IMR-90 (cell line): ENCODE measurements at regions not wholly inside any gene's neighbourhood (a gene's known extent, or its start where the extent isn't known, plus 50 kb on each side); places are given as distances from the start of the nearest gene placed in this dataset.

Experiments used
- ATAC-seq: fragments of 200-7000 bp; cut with Tn5 transposase; 2 replicates; pipeline ENCODE4 v1.9.1; 2020; ENCODE audit warnings: low read depth, mild to moderate bottlenecking, moderate library complexity
- BruUV-seq: library from RNA; stranded (reverse); fragments of 400-500 nt; replicated peaks from 2 replicates; lab custom pipeline; 2021; lab: Mats Ljungman, UMichigan
- CTCF ChIA-PET: fragments of 300-600 bp; formaldehyde crosslinking; extraction: SDS; loops from one replicate; lab custom pipeline; 2021; ENCODE audit warnings: antibody characterized with exemption; lab: Yijun Ruan, JAX
- POLR2A ChIA-PET: fragments of 300-600 bp; sonication (Branson Sonifier 250); formaldehyde crosslinking; loops from one replicate; lab custom pipeline; 2022; ENCODE audit warnings: antibody characterized with exemption; ENCODE audit not compliant: unreplicated experiment; lab: Charles Lee
- DNase-seq: peaks from one replicate; pipeline ENCODE4 v3.0.0; 2013
- H2AFZ ChIP-seq: replicated peaks from 2 replicates; pipeline ENCODE3; 2013; ENCODE audit warnings: low read length, mild to moderate bottlenecking; ENCODE audit not compliant: poor library complexity
- H2AK5ac ChIP-seq: 2 replicates; pipeline ENCODE4 v1.6.1; 2013; ENCODE audit warnings: low read depth, low read length, inconsistent platforms
- H2AK9ac ChIP-seq: replicated peaks from 2 replicates; pipeline ENCODE3; 2013; ENCODE audit warnings: mild to moderate bottlenecking, low read depth, low read length, moderate library complexity; ENCODE audit not compliant: poor library complexity
- H2BK120ac ChIP-seq: 2 replicates; pipeline ENCODE4 v1.6.1; 2013; ENCODE audit warnings: low read depth, low read length, inconsistent platforms
- H2BK15ac ChIP-seq: 3 replicates; pipeline ENCODE4 v1.6.1; 2013; ENCODE audit warnings: low read depth, low read length, inconsistent platforms
- H2BK20ac ChIP-seq: 2 replicates; pipeline ENCODE4 v1.6.1; 2013; ENCODE audit warnings: low read depth, mild to moderate bottlenecking, inconsistent platforms, low read length, moderate library complexity
- H2BK5ac ChIP-seq: 2 replicates; pipeline ENCODE4 v1.6.1; 2013; ENCODE audit warnings: mild to moderate bottlenecking, low read depth, low read length, inconsistent platforms; ENCODE audit not compliant: poor library complexity, severe bottlenecking
- H3K14ac ChIP-seq: replicated peaks from 2 replicates; pipeline ENCODE4 v1.6.1; 2013; ENCODE audit warnings: low read depth, low read length, inconsistent platforms
- H3K18ac ChIP-seq: 2 replicates; pipeline ENCODE4 v1.6.1; 2013; ENCODE audit warnings: low read depth, low read length, control low read depth
- H3K23ac ChIP-seq: 2 replicates; pipeline ENCODE4 v1.6.1; 2013; ENCODE audit warnings: low read depth, low read length, inconsistent platforms
- H3K27ac ChIP-seq: 2 replicates; pipeline ENCODE4 v1.5.1; 2013; ENCODE audit warnings: mild to moderate bottlenecking, control low read depth, low read length; ENCODE audit not compliant: insufficient read depth
- H3K27me3 ChIP-seq: 2 replicates; pipeline ENCODE4 v1.6.1; 2013; ENCODE audit warnings: low read length; ENCODE audit not compliant: control insufficient read depth, insufficient read depth
- H3K36me3 ChIP-seq: 2 replicates; pipeline ENCODE4 v1.6.1; 2013; ENCODE audit warnings: low read length, mixed read lengths; ENCODE audit not compliant: control insufficient read depth, insufficient read depth
- H3K4ac ChIP-seq: 2 replicates; pipeline ENCODE4 v1.6.1; 2013; ENCODE audit warnings: low read depth, low read length, inconsistent platforms
- H3K4me1 ChIP-seq: 2 replicates; pipeline ENCODE4 v1.6.1; 2013; ENCODE audit warnings: low read length, mixed read lengths; ENCODE audit not compliant: control insufficient read depth, insufficient read depth
- H3K4me2 ChIP-seq: 2 replicates; pipeline ENCODE4 v1.6.1; 2013; ENCODE audit warnings: low read depth, mild to moderate bottlenecking, control low read depth, low read length, moderate library complexity
- H3K4me3 ChIP-seq: 2 replicates; pipeline ENCODE4 v1.5.1; 2013; ENCODE audit warnings: low read depth, mild to moderate bottlenecking, control low read depth, low read length, moderate library complexity; ENCODE audit not compliant: insufficient read depth
- H3K56ac ChIP-seq: 2 replicates; pipeline ENCODE4 v1.6.1; 2013; ENCODE audit warnings: low read length, inconsistent platforms; ENCODE audit not compliant: insufficient read depth; ENCODE audit errors: extremely low read depth
- H3K79me1 ChIP-seq, 2 experiments: 2 replicates each; pipeline ENCODE4 v1.6.1; 2013; ENCODE audit warnings: low read length in 2 of 2, inconsistent platforms in 1 of 2, low read depth in 1 of 2
- H3K9ac ChIP-seq: 2 replicates; pipeline ENCODE4 v1.6.1; 2013; ENCODE audit warnings: low read depth, low read length, control low read depth
- H3K9me1 ChIP-seq: 2 replicates; pipeline ENCODE4 v1.6.1; 2013; ENCODE audit warnings: low read length, inconsistent platforms; ENCODE audit not compliant: insufficient read depth
- H3K9me3 ChIP-seq: 2 replicates; pipeline ENCODE4 v1.6.1; 2013; ENCODE audit warnings: low read length; ENCODE audit not compliant: control insufficient read depth, insufficient read depth
- H4K20me1 ChIP-seq: 2 replicates; pipeline ENCODE4 v1.6.1; 2013; ENCODE audit warnings: low read length, inconsistent platforms; ENCODE audit not compliant: insufficient read depth
- H4K5ac ChIP-seq: 2 replicates; pipeline ENCODE4 v1.6.1; 2013; ENCODE audit warnings: mild to moderate bottlenecking, low read depth, low read length, control low read depth
- H4K8ac ChIP-seq, 2 experiments: 2 replicates each; pipeline ENCODE4 v1.6.1; 2013; ENCODE audit warnings: low read depth in 2 of 2, low read length in 2 of 2, control low read depth in 1 of 2, inconsistent platforms in 1 of 2
- H4K91ac ChIP-seq: 2 replicates; pipeline ENCODE4 v1.6.1; 2013; ENCODE audit warnings: low read depth, low read length, inconsistent platforms; ENCODE audit not compliant: insufficient read depth
- MAZ ChIP-seq: IDR thresholded peaks from 2 replicates; pipeline ENCODE4 v1.6.1; 2012; ENCODE audit warnings: low read depth, mild to moderate bottlenecking, low read length, improper control_type of control experiment, moderate library complexity, borderline replicate concordance
- NFE2L2 ChIP-seq: fragments of 150-350 bp; IDR thresholded peaks from 2 replicates; pipeline ENCODE4 v1.6.1; 2016; ENCODE audit warnings: low read depth, mild to moderate bottlenecking, low read length
- RCOR1 ChIP-seq: IDR thresholded peaks from 2 replicates; pipeline ENCODE4 v1.6.1; 2012; ENCODE audit warnings: mild to moderate bottlenecking, low read length, improper control_type of control experiment; ENCODE audit not compliant: insufficient replicate concordance
- SMC3 ChIP-seq: fragments of 150-350 bp; IDR thresholded peaks from 2 replicates; pipeline ENCODE4 v1.6.1; 2016; ENCODE audit warnings: low read depth, mild to moderate bottlenecking, antibody characterized with exemption, low read length, moderate library complexity
- WGBS, 2 experiments: methylation state at CpG; one replicate each; pipeline versions ENCODE4 v1.1.5 to v1.1.7; 2013; ENCODE audit warnings: missing lambda C conversion rate in 2 of 2; ENCODE audit not compliant: insufficient read length in 1 of 2; ENCODE audit errors: extremely low coverage in 2 of 2; 5-methylcytosine and 5-hydroxymethylcytosine counted together
- dilution Hi-C: fragments of 300-500 bp; cut with HindIII; formaldehyde crosslinking; loops from one replicate; pipeline ENCODE4 v1.14.3; 2018; ENCODE audit warnings: low sequenced_read_pairs; ENCODE audit not compliant: unreplicated experiment
- in situ Hi-C: fragments of 300-500 bp; cut with MboI; formaldehyde crosslinking; loops from 3 replicates; pipeline ENCODE4 v1.14.3; 2019; ENCODE audit warnings: low sequenced_read_pairs, inconsistent platforms, mixed read lengths
- intact Hi-C: fragments of 100-400 bp; cut with micrococcal nuclease; formaldehyde crosslinking; loops from 2 replicates; pipeline ENCODE4 v1.10.0; 2022
- TF ChIP-seq, protein P1 (sequence below): fragments of 150-350 bp; IDR thresholded peaks from 2 replicates; pipeline ENCODE4 v1.6.1; 2016; ENCODE audit warnings: low read depth, mild to moderate bottlenecking, low read length, moderate library complexity, borderline replicate concordance

GRCh38 chr1:34380526-34381124, 203.9 kb downstream of the C1orf94 start:
- Histone ChIP-seq H3K4ac (no peak overlapping the region), H4K5ac (no peak overlapping the region), H3K18ac (no peak overlapping the region), H3K14ac (no peak overlapping the region), H4K91ac (no peak overlapping the region), H3K27me3 (no peaks in the 10 kb centered on the region), H3K9ac (no peak overlapping the region), H3K23ac (no peak overlapping the region), H3K56ac (no peak overlapping the region), H2AK5ac (no peak overlapping the region), H3K4me3 (no peak overlapping the region), H2AFZ (no peak overlapping the region), H2BK20ac (no peak overlapping the region), H2BK5ac (no peak overlapping the region), H3K9me1 (no peaks in the 10 kb centered on the region), H3K9me3 (peaks cover 17% of the 10 kb centered on the region), H3K36me3 (no peaks in the 10 kb centered on the region), H2BK15ac (no peak overlapping the region), H4K20me1 (no peaks in the 10 kb centered on the region), H3K4me1 (no peaks in the 10 kb centered on the region), H2BK120ac (no peak overlapping the region), H3K27ac (no peak overlapping the region), H3K79me1 (no peaks in the 10 kb centered on the region), H3K4me2 (no peak overlapping the region), H2AK9ac (no peak overlapping the region), H4K8ac (no peak overlapping the region)
- in situ Hi-C loops: no loop called here
- intact Hi-C loops: no loop called here
- ATAC-seq (no peak), DNase-seq (no peak)
- TF ChIP-seq MAZ (no peak), NFE2L2 (no peak), RCOR1 (no peak), SMC3 (no peak)
- TF ChIP-seq, protein P1, sequence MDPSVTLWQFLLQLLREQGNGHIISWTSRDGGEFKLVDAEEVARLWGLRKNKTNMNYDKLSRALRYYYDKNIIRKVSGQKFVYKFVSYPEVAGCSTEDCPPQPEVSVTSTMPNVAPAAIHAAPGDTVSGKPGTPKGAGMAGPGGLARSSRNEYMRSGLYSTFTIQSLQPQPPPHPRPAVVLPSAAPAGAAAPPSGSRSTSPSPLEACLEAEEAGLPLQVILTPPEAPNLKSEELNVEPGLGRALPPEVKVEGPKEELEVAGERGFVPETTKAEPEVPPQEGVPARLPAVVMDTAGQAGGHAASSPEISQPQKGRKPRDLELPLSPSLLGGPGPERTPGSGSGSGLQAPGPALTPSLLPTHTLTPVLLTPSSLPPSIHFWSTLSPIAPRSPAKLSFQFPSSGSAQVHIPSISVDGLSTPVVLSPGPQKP: no peak
- BruUV-seq: no TSS peak
- dilution Hi-C loops: no loop called here
- CTCF ChIA-PET: no interaction called here
- POLR2A ChIA-PET: no interaction called here
- no CpG with 5 or more reads among the region's 12 CpGs for WGBS, 2 experiments
